ENCODE measurements at regions not wholly inside any gene's neighbourhood (a gene's known extent, or its start where the extent isn't known, plus 50 kb on each side); places are given as distances from the start of the nearest gene placed in this dataset.
"Not testable (repeated sequence)": the region's sequence is repeated elsewhere in the genome, so short reads cannot be mapped to it uniquely, and the experiment has no call there.

GRCh38 chr4:152180369-152180768, 355.5 kb downstream of the FBXW7 start:
- TF ChIP-seq CTCF (conservative IDR thresholded peaks at IDR 0.05): no peak
- no peak overlapping the region for H3K27ac ChIP-seq

- not testable (repeated sequence) for H3K27ac ChIP-seq
Observed at GRCh38 chr4:152177538-152177937, 358.4 kb downstream of the FBXW7 start.

GRCh38 chr4:152176627-152177214, 359.2 kb downstream of the FBXW7 start:
- no peak for TF ChIP-seq CTCF (conservative IDR thresholded peaks at IDR 0.05)
- H3K27ac ChIP-seq: no peak overlapping the region

GRCh38 chr4:152175586-152175985, 360.3 kb downstream of the FBXW7 start:
- H3K27ac ChIP-seq: no peak overlapping the region
- no peak for TF ChIP-seq CTCF (conservative IDR thresholded peaks at IDR 0.05)

- no peak overlapping the region for H3K27ac ChIP-seq
- TF ChIP-seq CTCF (conservative IDR thresholded peaks at IDR 0.05): no peak
Observed at GRCh38 chr4:152172146-152172545, 363.7 kb downstream of the FBXW7 start.

- TF ChIP-seq CTCF (conservative IDR thresholded peaks at IDR 0.05): no peak
- no peak overlapping the region for H3K27ac ChIP-seq
Observed at GRCh38 chr4:152171556-152171955, 364.3 kb downstream of the FBXW7 start.

- no peak for TF ChIP-seq CTCF (conservative IDR thresholded peaks at IDR 0.05)
- no peak overlapping the region for H3K27ac ChIP-seq
Observed at GRCh38 chr4:152169683-152170082, 366.2 kb downstream of the FBXW7 start.

- H3K27ac ChIP-seq: no peak overlapping the region
- TF ChIP-seq CTCF (conservative IDR thresholded peaks at IDR 0.05): no peak
Observed at GRCh38 chr4:152168987-152169616, 366.8 kb downstream of the FBXW7 start.
